GM06990 (cell line): ENCODE measurements at regions not wholly inside any gene's neighbourhood (a gene's known extent, or its start where the extent isn't known, plus 50 kb on each side); places are given as distances from the start of the nearest gene placed in this dataset.
"Not testable (repeated sequence)": the region's sequence is repeated elsewhere in the genome, so short reads cannot be mapped to it uniquely, and the experiment has no call there.

ENCODE experiments used
- DNase-seq: peaks from one replicate; pipeline ENCODE4 v3.0.0-alpha.2; 2011; ENCODE audit not compliant: insufficient read length; ENCODE audit errors: extremely low read depth
- H3K27me3 ChIP-seq: replicated peaks from 2 replicates; pipeline ENCODE4 v1.6.0; 2011; ENCODE audit warnings: low read length; ENCODE audit not compliant: control insufficient read depth, insufficient read depth
- H3K36me3 ChIP-seq: 2 replicates; pipeline ENCODE4 v1.5.1; 2011; ENCODE audit warnings: low read length; ENCODE audit not compliant: control insufficient read depth, insufficient read depth
- H3K4me3 ChIP-seq: replicated peaks from 2 replicates; pipeline ENCODE4 v1.5.1; 2011; ENCODE audit warnings: low read depth, mild to moderate bottlenecking, control low read depth, low read length
- CTCF ChIP-seq: IDR thresholded peaks from 2 replicates; pipeline ENCODE4 v1.5.1; 2011; ENCODE audit warnings: low read length, control low read depth, mild to moderate bottlenecking, inconsistent platforms; ENCODE audit not compliant: insufficient read depth, poor library complexity, severe bottlenecking

GRCh38 chr1:76729142-76729541, 138.1 kb upstream of the ST6GALNAC5 start:
- H3K36me3 ChIP-seq = no peaks in the 10 kb centered on the region
- no peak for DNase-seq
- H3K27me3 ChIP-seq = no peaks in the 10 kb centered on the region
- TF ChIP-seq CTCF = no peak
- H3K4me3 ChIP-seq = no peak overlapping the region

GRCh38 chr1:76730027-76730426, 137.3 kb upstream of the ST6GALNAC5 start:
- no peak for DNase-seq
- H3K36me3 ChIP-seq = no peaks in the 10 kb centered on the region
- TF ChIP-seq CTCF = no peak
- H3K4me3 ChIP-seq = no peak overlapping the region
- no peaks in the 10 kb centered on the region for H3K27me3 ChIP-seq

- DNase-seq = not testable (repeated sequence)
These were observed 128.9 kb upstream of the ST6GALNAC5 start for GRCh38 chr1:76738355-76738754.

GRCh38 chr1:76740956-76741355, 126.3 kb upstream of the ST6GALNAC5 start:
- DNase-seq, H3K27me3 ChIP-seq: not testable (repeated sequence)
- TF ChIP-seq CTCF = peak; percentile 2

More at GRCh38 chr1:76738355-76738754, 128.9 kb upstream of the ST6GALNAC5 start:
- H3K4me3 ChIP-seq, H3K36me3 ChIP-seq, H3K27me3 ChIP-seq: not testable (repeated sequence)

GRCh38 chr1:76744989-76745388, 122.3 kb upstream of the ST6GALNAC5 start:
- Histone ChIP-seq H3K36me3 (no peaks in the 10 kb centered on the region), H3K4me3 (no peak overlapping the region), H3K27me3 (no peaks in the 10 kb centered on the region)
- no peak for DNase-seq
- TF ChIP-seq CTCF = no peak

More at GRCh38 chr1:76740956-76741355, 126.3 kb upstream of the ST6GALNAC5 start:
- not testable (repeated sequence) for H3K4me3 ChIP-seq, H3K36me3 ChIP-seq

- DNase-seq = no peak
- Histone ChIP-seq H3K27me3 (no peaks in the 10 kb centered on the region), H3K36me3 (no peaks in the 10 kb centered on the region), H3K4me3 (no peak overlapping the region)
- no peak for TF ChIP-seq CTCF
These were observed 121.1 kb upstream of the ST6GALNAC5 start for GRCh38 chr1:76746206-76746605.
